Liver (tissue), 8 donors: ENCODE measurements at regions not wholly inside any gene's neighbourhood (a gene's known extent, or its start where the extent isn't known, plus 50 kb on each side); places are given as distances from the start of the nearest gene placed in this dataset.

ENCODE experiments used
- DNase-seq: peaks from one replicate; pipeline ENCODE4 v3.0.0-alpha.2; 2017; ENCODE audit warnings: low spot score
- H3K27ac ChIP-seq, 2 donors: one replicate each; pipeline ENCODE4 v1.7.0; 2013; ENCODE audit warnings: inconsistent platforms in 2 of 2, low read length in 2 of 2, control low read depth in 1 of 2, low read depth in 1 of 2, mild to moderate bottlenecking in 1 of 2
- H3K27me3 ChIP-seq, 4 donors: one replicate each; pipeline versions ENCODE4 v1.6.1 to v1.7.0; 2013; ENCODE audit warnings: low read length in 3 of 4, inconsistent platforms in 1 of 4, mild to moderate bottlenecking in 1 of 4, moderate library complexity in 1 of 4; ENCODE audit not compliant: control insufficient read depth in 4 of 4, insufficient read depth in 4 of 4
- H3K36me3 ChIP-seq, 4 donors: one replicate each; pipeline versions ENCODE4 v1.6.1 to v1.7.0; 2013; ENCODE audit warnings: low read length in 3 of 4, mild to moderate bottlenecking in 3 of 4, low read depth in 1 of 4, moderate library complexity in 1 of 4; ENCODE audit not compliant: control insufficient read depth in 4 of 4, insufficient read depth in 3 of 4
- H3K4me1 ChIP-seq, 4 donors: one replicate each; pipeline versions ENCODE4 v1.6.1 to v1.7.0; 2013; ENCODE audit warnings: low read length in 3 of 4, mild to moderate bottlenecking in 3 of 4, moderate library complexity in 1 of 4; ENCODE audit not compliant: control insufficient read depth in 4 of 4, insufficient read depth in 4 of 4
- H3K4me3 ChIP-seq, 3 donors: one replicate each; pipeline versions ENCODE4 v1.6.1 to v1.7.0; 2013; ENCODE audit warnings: low read length in 3 of 3, control low read depth in 1 of 3, low read depth in 1 of 3, mild to moderate bottlenecking in 1 of 3
- H3K9ac ChIP-seq, 2 donors: one replicate each; pipeline ENCODE4 v1.7.0; 2013; ENCODE audit warnings: low read length in 2 of 2, mild to moderate bottlenecking in 2 of 2, moderate library complexity in 2 of 2, control low read depth in 1 of 2, low read depth in 1 of 2
- H3K9me3 ChIP-seq, 4 donors: one replicate each; pipeline versions ENCODE4 v1.6.1 to v1.7.0; 2013; ENCODE audit warnings: low read length in 3 of 4; ENCODE audit not compliant: control insufficient read depth in 4 of 4
- EGR1 ChIP-seq, 2 donors: IDR thresholded peaks; 2 replicates each; pipeline ENCODE4 v1.6.1; 2016 to 2018; ENCODE audit warnings: antibody characterized with exemption in 2 of 2, low read depth in 2 of 2
- FOXA1 ChIP-seq: IDR thresholded peaks from 2 replicates; pipeline ENCODE4 v1.6.1; 2016; ENCODE audit warnings: antibody characterized with exemption
- FOXA2 ChIP-seq: IDR thresholded peaks from 2 replicates; pipeline ENCODE4 v1.6.1; 2016; ENCODE audit warnings: antibody characterized with exemption
- GABPA ChIP-seq, 2 donors: IDR thresholded peaks in 1 of 2; conservative IDR thresholded peaks in 1 of 2; 2 replicates each; pipeline ENCODE4 v1.6.1; 2016; ENCODE audit warnings: antibody characterized with exemption in 2 of 2, mild to moderate bottlenecking in 1 of 2, moderate library complexity in 1 of 2
- HNF4A ChIP-seq, 2 donors: conservative IDR thresholded peaks; 2 replicates each; pipeline ENCODE4 v1.6.1; 2016; ENCODE audit warnings: antibody characterized with exemption in 2 of 2, mild to moderate bottlenecking in 2 of 2
- HNF4G ChIP-seq: IDR thresholded peaks from 2 replicates; pipeline ENCODE4 v1.6.1; 2016; ENCODE audit warnings: antibody characterized with exemption
- JUND ChIP-seq, 2 donors: IDR thresholded peaks; 2 replicates each; pipeline ENCODE4 v1.6.1; 2016; ENCODE audit warnings: antibody characterized with exemption in 2 of 2
- NR2F2 ChIP-seq: IDR thresholded peaks from 2 replicates; pipeline ENCODE4 v1.6.1; 2016; ENCODE audit warnings: antibody characterized with exemption
- RAD21 ChIP-seq, 2 donors: IDR thresholded peaks; 2 replicates each; pipeline ENCODE4 v1.6.1; 2016; ENCODE audit warnings: antibody characterized with exemption in 2 of 2, mild to moderate bottlenecking in 2 of 2
- REST ChIP-seq: IDR thresholded peaks from 2 replicates; pipeline ENCODE4 v1.6.1; 2016; ENCODE audit warnings: antibody characterized with exemption, mild to moderate bottlenecking
- RXRA ChIP-seq, 2 donors: IDR thresholded peaks; 2 replicates each; pipeline ENCODE4 v1.6.1; 2017 to 2018; ENCODE audit warnings: antibody characterized with exemption in 2 of 2, mild to moderate bottlenecking in 1 of 2
- SP1 ChIP-seq: IDR thresholded peaks from 2 replicates; pipeline ENCODE4 v1.6.1; 2018; ENCODE audit warnings: antibody characterized with exemption, mild to moderate bottlenecking
- TAF1 ChIP-seq: conservative IDR thresholded peaks from 2 replicates; pipeline ENCODE4 v1.6.1; 2016; ENCODE audit warnings: antibody characterized with exemption, mild to moderate bottlenecking
- YY1 ChIP-seq: IDR thresholded peaks from 2 replicates; pipeline ENCODE4 v1.6.1; 2016; ENCODE audit warnings: antibody characterized with exemption, mild to moderate bottlenecking
- WGBS: extraction: QIAGEN DNeasy Blood & Tissue Kit; methylation state at CpG from one replicate; pipeline ENCODE4 v1.1.7; 2013; 5-methylcytosine and 5-hydroxymethylcytosine counted together
- TF ChIP-seq, protein P1 (sequence below): fragments of 150-350 bp; IDR thresholded peaks from 2 replicates; pipeline ENCODE4 v1.5.1; 2017; ENCODE audit warnings: improper control_type of control experiment, low read depth, low read length; ENCODE audit not compliant: missing input control
- TF ChIP-seq, protein P2 (sequence below): IDR thresholded peaks from 2 replicates; pipeline ENCODE4 v1.6.1; 2016; ENCODE audit warnings: antibody characterized with exemption
- TF ChIP-seq, protein P3 (sequence below): IDR thresholded peaks from 2 replicates; pipeline ENCODE4 v1.6.1; 2016; ENCODE audit warnings: antibody characterized with exemption
- TF ChIP-seq, protein P4 (sequence below): IDR thresholded peaks from 2 replicates; pipeline ENCODE4 v1.6.1; 2016; ENCODE audit warnings: antibody characterized with exemption
- donor health status: healthy.
- donor health status: healthy.
- donor health status: healthy.
- donor health status: healthy.
- donor health status: healthy.

GRCh38 chr2:6064757-6065156 is 372.6 kb downstream of the SOX11 start:
- Histone ChIP-seq H3K36me3 (no peaks in the 10 kb centered on the region), H3K4me3 (no peak overlapping the region), H3K27me3 (peaks cover 0 to 2% (median 0%) of the 10 kb centered on the region in 4 donors), H3K9me3 (no peaks in the 10 kb centered on the region), H3K9ac (no peak overlapping the region), H3K4me1 (no peaks in the 10 kb centered on the region), H3K27ac (no peak overlapping the region)
- TF ChIP-seq, protein P1, sequence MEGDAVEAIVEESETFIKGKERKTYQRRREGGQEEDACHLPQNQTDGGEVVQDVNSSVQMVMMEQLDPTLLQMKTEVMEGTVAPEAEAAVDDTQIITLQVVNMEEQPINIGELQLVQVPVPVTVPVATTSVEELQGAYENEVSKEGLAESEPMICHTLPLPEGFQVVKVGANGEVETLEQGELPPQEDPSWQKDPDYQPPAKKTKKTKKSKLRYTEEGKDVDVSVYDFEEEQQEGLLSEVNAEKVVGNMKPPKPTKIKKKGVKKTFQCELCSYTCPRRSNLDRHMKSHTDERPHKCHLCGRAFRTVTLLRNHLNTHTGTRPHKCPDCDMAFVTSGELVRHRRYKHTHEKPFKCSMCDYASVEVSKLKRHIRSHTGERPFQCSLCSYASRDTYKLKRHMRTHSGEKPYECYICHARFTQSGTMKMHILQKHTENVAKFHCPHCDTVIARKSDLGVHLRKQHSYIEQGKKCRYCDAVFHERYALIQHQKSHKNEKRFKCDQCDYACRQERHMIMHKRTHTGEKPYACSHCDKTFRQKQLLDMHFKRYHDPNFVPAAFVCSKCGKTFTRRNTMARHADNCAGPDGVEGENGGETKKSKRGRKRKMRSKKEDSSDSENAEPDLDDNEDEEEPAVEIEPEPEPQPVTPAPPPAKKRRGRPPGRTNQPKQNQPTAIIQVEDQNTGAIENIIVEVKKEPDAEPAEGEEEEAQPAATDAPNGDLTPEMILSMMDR, result no peak
- DNase-seq, result no peak
- WGBS, result 91% methylated on average over 2 of the region's 2 CpGs

DNA sequence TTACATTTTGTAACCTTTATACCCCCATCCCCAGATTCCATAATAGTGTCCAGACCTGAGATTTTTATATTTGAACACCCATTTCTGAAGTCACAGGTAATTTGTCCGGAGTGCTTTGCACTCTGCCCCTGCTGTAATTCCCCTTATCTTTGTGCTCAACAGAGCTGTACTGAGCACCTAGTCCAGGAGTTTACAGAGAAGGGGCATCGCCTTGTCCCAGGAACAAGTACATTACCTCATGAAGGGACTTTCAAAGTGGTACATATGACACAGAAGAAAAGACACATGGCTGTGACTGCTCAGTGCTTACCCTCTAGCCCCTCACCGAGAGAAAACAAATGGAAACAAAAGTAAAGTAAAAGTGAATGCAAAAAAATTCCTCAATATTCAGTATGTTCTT is 373.5 kb downstream of the SOX11 start:
- Histone ChIP-seq H3K4me1 (no peaks in the 10 kb centered on the region), H3K4me3 (no peak overlapping the region), H3K27me3 (peaks cover 0 to 2% (median 0%) of the 10 kb centered on the region in 4 donors), H3K27ac (no peak overlapping the region), H3K9me3 (no peaks in the 10 kb centered on the region), H3K36me3 (no peaks in the 10 kb centered on the region), H3K9ac (no peak overlapping the region)
- no peak for TF ChIP-seq JUND (IDR thresholded peaks at IDR 0.05)
- no peak for DNase-seq
- 73% methylated on average over 3 of the region's 3 CpGs for WGBS

- no peak overlapping the region for H3K9ac ChIP-seq
- DNase-seq, result no peak
- no peaks in the 10 kb centered on the region for H3K36me3 ChIP-seq
- H3K27me3 ChIP-seq, result peaks cover 0 to 2% (median 0%) of the 10 kb centered on the region in 4 donors
- no peak for TF ChIP-seq EGR1 (IDR thresholded peaks at IDR 0.05; ENCODE audit: low read depth in 2 of 2)
- TF ChIP-seq, protein P2, sequence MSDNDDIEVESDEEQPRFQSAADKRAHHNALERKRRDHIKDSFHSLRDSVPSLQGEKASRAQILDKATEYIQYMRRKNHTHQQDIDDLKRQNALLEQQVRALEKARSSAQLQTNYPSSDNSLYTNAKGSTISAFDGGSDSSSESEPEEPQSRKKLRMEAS, result no peak
- TF ChIP-seq RXRA (IDR thresholded peaks at IDR 0.05), result no peak
- no peak for TF ChIP-seq GABPA (IDR thresholded peaks at IDR 0.05 in 1 of 2, conservative IDR thresholded peaks at IDR 0.05 in 1 of 2)
- no peak for TF ChIP-seq FOXA1
- no peak for TF ChIP-seq RAD21 (IDR thresholded peaks at IDR 0.05)
- no peak for TF ChIP-seq SP1
- TF ChIP-seq, protein P3, sequence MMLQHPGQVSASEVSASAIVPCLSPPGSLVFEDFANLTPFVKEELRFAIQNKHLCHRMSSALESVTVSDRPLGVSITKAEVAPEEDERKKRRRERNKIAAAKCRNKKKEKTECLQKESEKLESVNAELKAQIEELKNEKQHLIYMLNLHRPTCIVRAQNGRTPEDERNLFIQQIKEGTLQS, result no peak
- no peak for TF ChIP-seq JUND (IDR thresholded peaks at IDR 0.05)
- no peak for TF ChIP-seq REST
- TF ChIP-seq, protein P1, result no peak
- no peak for TF ChIP-seq HNF4A (conservative IDR thresholded peaks at IDR 0.05)
- no peak for TF ChIP-seq TAF1
- no peak for TF ChIP-seq NR2F2
- TF ChIP-seq, protein P4, sequence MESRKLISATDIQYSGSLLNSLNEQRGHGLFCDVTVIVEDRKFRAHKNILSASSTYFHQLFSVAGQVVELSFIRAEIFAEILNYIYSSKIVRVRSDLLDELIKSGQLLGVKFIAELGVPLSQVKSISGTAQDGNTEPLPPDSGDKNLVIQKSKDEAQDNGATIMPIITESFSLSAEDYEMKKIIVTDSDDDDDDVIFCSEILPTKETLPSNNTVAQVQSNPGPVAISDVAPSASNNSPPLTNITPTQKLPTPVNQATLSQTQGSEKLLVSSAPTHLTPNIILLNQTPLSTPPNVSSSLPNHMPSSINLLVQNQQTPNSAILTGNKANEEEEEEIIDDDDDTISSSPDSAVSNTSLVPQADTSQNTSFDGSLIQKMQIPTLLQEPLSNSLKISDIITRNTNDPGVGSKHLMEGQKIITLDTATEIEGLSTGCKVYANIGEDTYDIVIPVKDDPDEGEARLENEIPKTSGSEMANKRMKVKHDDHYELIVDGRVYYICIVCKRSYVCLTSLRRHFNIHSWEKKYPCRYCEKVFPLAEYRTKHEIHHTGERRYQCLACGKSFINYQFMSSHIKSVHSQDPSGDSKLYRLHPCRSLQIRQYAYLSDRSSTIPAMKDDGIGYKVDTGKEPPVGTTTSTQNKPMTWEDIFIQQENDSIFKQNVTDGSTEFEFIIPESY, result no peak
- TF ChIP-seq YY1, result no peak
- no peak for TF ChIP-seq HNF4G
- TF ChIP-seq FOXA2, result no peak
- no peak overlapping the region for H3K27ac ChIP-seq
- H3K9me3 ChIP-seq, result no peaks in the 10 kb centered on the region
- H3K4me3 ChIP-seq, result no peak overlapping the region
- 74% methylated on average over 6 of the region's 6 CpGs for WGBS
- no peaks in the 10 kb centered on the region for H3K4me1 ChIP-seq
Measured at GRCh38 chr2:6067089-6067488, 374.9 kb downstream of the SOX11 start.
